ENCODE measurements at regions not wholly inside any gene's neighbourhood (a gene's known extent, or its start where the extent isn't known, plus 50 kb on each side); places are given as distances from the start of the nearest gene placed in this dataset.

- intact Hi-C loops (cut with DNase I; ENCODE audit: low total_unique reads) = no loop called here
- TF ChIP-seq CTCF (IDR thresholded peaks at IDR 0.05) (no peak), POLR2A (IDR thresholded peaks at IDR 0.05) (no peak)
- no peak for DNase-seq (ENCODE audit: low spot score in 2 of 2)
- WGBS, 2 donors = 78 to 91% methylated on average over 5 of the region's 5 CpGs
- H3K4me3 ChIP-seq (ENCODE audit: low read depth, poor library complexity, severe bottlenecking) = no peak overlapping the region
Measured at GRCh38 chr1:58888833-58889232, 105.0 kb upstream of the JUN start.

GRCh38 chr1:58890113-58890512, 106.3 kb upstream of the JUN start:
- intact Hi-C loops (cut with DNase I; ENCODE audit: low total_unique reads) = no loop called here
- H3K4me3 ChIP-seq (ENCODE audit: low read depth, poor library complexity, severe bottlenecking) = no peak overlapping the region
- TF ChIP-seq POLR2A (IDR thresholded peaks at IDR 0.05) (no peak), CTCF (IDR thresholded peaks at IDR 0.05) (no peak)
- WGBS, 2 donors = 78 to 79% methylated on average over 3 of the region's 3 CpGs
- DNase-seq (ENCODE audit: low spot score in 2 of 2) = no peak

- WGBS, 2 donors = 96% methylated on average over 3 of the region's 3 CpGs
- DNase-seq (ENCODE audit: low spot score in 2 of 2) = no peak
- H3K4me3 ChIP-seq (ENCODE audit: low read depth, poor library complexity, severe bottlenecking) = no peak overlapping the region
- TF ChIP-seq CTCF (IDR thresholded peaks at IDR 0.05) = no peak
- TF ChIP-seq POLR2A (IDR thresholded peaks at IDR 0.05) = no peak
- intact Hi-C loops (cut with DNase I; ENCODE audit: low total_unique reads) = no loop called here
Measured at GRCh38 chr1:58890609-58891008, 106.8 kb upstream of the JUN start.

- no peak for DNase-seq (ENCODE audit: low spot score in 2 of 2)
- 97 to 98% methylated on average over 2 of the region's 2 CpGs for WGBS, 2 donors
- no peak overlapping the region for H3K4me3 ChIP-seq (ENCODE audit: low read depth, poor library complexity, severe bottlenecking)
- TF ChIP-seq CTCF (IDR thresholded peaks at IDR 0.05) = no peak
- TF ChIP-seq POLR2A (IDR thresholded peaks at IDR 0.05) = no peak
- intact Hi-C loops (cut with DNase I; ENCODE audit: low total_unique reads) = no loop called here
Measured at GRCh38 chr1:58891347-58891746, 107.5 kb upstream of the JUN start.

- intact Hi-C loops (cut with DNase I; ENCODE audit: low total_unique reads) = no loop called here
- DNase-seq (ENCODE audit: low spot score in 2 of 2) = no peak
- WGBS, 2 donors = 69 to 73% methylated on average over 13 of the region's 13 CpGs
- no peak overlapping the region for H3K4me3 ChIP-seq (ENCODE audit: low read depth, poor library complexity, severe bottlenecking)
- no peak for TF ChIP-seq POLR2A (IDR thresholded peaks at IDR 0.05)
- TF ChIP-seq CTCF (IDR thresholded peaks at IDR 0.05) = no peak
Measured at GRCh38 chr1:58893257-58893869, 109.5 kb upstream of the JUN start.

GRCh38 chr1:58895082-58895481, 111.2 kb upstream of the JUN start:
- 90 to 94% methylated on average over 2 of the region's 2 CpGs for WGBS, 2 donors
- no peak for DNase-seq (ENCODE audit: low spot score in 2 of 2)
- TF ChIP-seq POLR2A (IDR thresholded peaks at IDR 0.05) (no peak), CTCF (IDR thresholded peaks at IDR 0.05) (no peak)
- H3K4me3 ChIP-seq (ENCODE audit: low read depth, poor library complexity, severe bottlenecking) = no peak overlapping the region
- intact Hi-C loops (cut with DNase I; ENCODE audit: low total_unique reads) = no loop called here

Data from lower leg skin (tissue), 4 donors.